Loucy (cell line): ENCODE measurements at regions not wholly inside any gene's neighbourhood (a gene's known extent, or its start where the extent isn't known, plus 50 kb on each side); places are given as distances from the start of the nearest gene placed in this dataset.

Source experiments
- H2AFZ ChIP-seq: fragments of 200-600 bp; sonication (generic); 2 replicates; pipeline ENCODE4 v1.6.0; 2016; ENCODE audit warnings: antibody characterized with exemption, mild to moderate bottlenecking, low read length, moderate library complexity
- H3F3A ChIP-seq: fragments of 200-600 bp; 2 replicates; pipeline ENCODE4 v1.6.0; 2016; ENCODE audit warnings: antibody characterized with exemption, low read depth, mild to moderate bottlenecking
- H3K27me3 ChIP-seq: fragments of 200-600 bp; sonication (generic); 2 replicates; pipeline ENCODE4 v1.6.1; 2014; ENCODE audit warnings: low read length, mild to moderate bottlenecking; ENCODE audit not compliant: insufficient read depth, poor library complexity, severe bottlenecking
- H3K36me3 ChIP-seq: fragments of 200-600 bp; sonication (generic); 2 replicates; pipeline ENCODE4 v1.6.1; 2016; ENCODE audit warnings: low read length; ENCODE audit not compliant: insufficient read depth
- H3K4me1 ChIP-seq: fragments of 200-600 bp; sonication (generic); 2 replicates; pipeline ENCODE4 v1.5.1; 2014; ENCODE audit warnings: low read length, mild to moderate bottlenecking; ENCODE audit not compliant: insufficient read depth, poor library complexity, severe bottlenecking
- H3K4me2 ChIP-seq: fragments of 200-600 bp; sonication (generic); 2 replicates; pipeline ENCODE4 v1.6.0; 2014; ENCODE audit warnings: antibody characterized with exemption, low read length, low read depth, mild to moderate bottlenecking; ENCODE audit not compliant: poor library complexity, severe bottlenecking
- H3K4me3 ChIP-seq: fragments of 200-600 bp; sonication (generic); 2 replicates; pipeline ENCODE4 v1.5.1; 2014; ENCODE audit warnings: low read length, mild to moderate bottlenecking, mixed read lengths; ENCODE audit not compliant: poor library complexity, severe bottlenecking
- H3K79me2 ChIP-seq: fragments of 200-600 bp; sonication (generic); 2 replicates; pipeline ENCODE4 v1.6.1; 2014; ENCODE audit warnings: low read length; ENCODE audit not compliant: insufficient read depth
- H3K9ac ChIP-seq: fragments of 200-600 bp; sonication (generic); 2 replicates; pipeline ENCODE4 v1.6.0; 2014; ENCODE audit warnings: mild to moderate bottlenecking, low read depth, low read length, moderate library complexity; ENCODE audit not compliant: poor library complexity, severe bottlenecking
- H3K9me2 ChIP-seq: fragments of 200-600 bp; sonication (generic); replicated peaks from 2 replicates; pipeline ENCODE4 v1.6.1; 2016; ENCODE audit warnings: low read depth, low read length, mixed read lengths
- H3K9me3 ChIP-seq: fragments of 200-600 bp; sonication (generic); 2 replicates; pipeline ENCODE4 v1.6.1; 2014; ENCODE audit warnings: mild to moderate bottlenecking, antibody characterized with exemption, low read length, low read depth; ENCODE audit not compliant: insufficient read depth
- H4K20me1 ChIP-seq: fragments of 200-600 bp; sonication (generic); 2 replicates; pipeline ENCODE4 v1.6.0; 2014; ENCODE audit warnings: antibody characterized with exemption, low read length, mild to moderate bottlenecking; ENCODE audit not compliant: insufficient read depth, poor library complexity, severe bottlenecking
- CTCF ChIP-seq: fragments of 200-600 bp; sonication (generic); conservative IDR thresholded peaks from 2 replicates; pipeline ENCODE4 v1.5.1; 2014; ENCODE audit warnings: mild to moderate bottlenecking, antibody characterized with exemption, low read length
- EZH2phosphoT487 ChIP-seq: fragments of 200-600 bp; IDR thresholded peaks from 2 replicates; pipeline ENCODE4 v1.6.1; 2018; ENCODE audit warnings: antibody characterized with exemption, mild to moderate bottlenecking, moderate library complexity, borderline replicate concordance

DNA sequence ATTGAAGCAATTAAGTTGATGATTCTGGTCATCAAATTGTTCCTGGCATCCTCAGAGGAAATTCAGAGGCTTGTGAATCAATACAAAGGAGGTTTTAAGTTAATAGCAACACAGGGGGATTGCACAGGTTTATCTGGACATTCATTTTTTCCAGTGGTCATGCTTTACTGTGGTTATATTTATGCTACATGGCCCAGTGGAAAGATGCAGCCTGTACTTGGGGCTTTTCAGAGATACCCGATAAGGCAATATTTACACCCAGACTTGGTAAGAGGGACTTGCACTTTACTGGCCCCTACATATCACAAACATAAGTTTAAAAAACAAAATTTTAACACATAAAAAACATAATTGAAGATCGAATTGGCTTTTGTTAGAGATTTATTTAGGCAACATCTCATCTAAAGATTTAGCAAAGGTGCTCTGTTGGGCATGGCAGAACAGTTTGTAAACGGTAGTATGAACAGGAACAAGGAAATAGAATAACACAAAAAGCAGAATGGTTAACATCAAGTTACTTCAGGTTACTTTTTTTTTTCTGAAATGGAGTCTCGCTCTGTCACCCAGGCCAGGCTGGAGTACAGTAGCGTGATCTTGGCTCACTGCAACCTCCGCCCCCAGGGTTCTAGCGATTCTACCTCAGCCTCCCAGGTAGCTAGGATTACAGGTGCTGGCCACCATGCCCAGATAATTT is 49.7 kb upstream of the GLDC start:
- Histone ChIP-seq H3F3A (no peaks in the 10 kb centered on the region), H3K27me3 (no peaks in the 10 kb centered on the region), H3K9me2 (no peaks in the 10 kb centered on the region), H4K20me1 (no peaks in the 10 kb centered on the region), H3K9ac (no peak overlapping the region), H3K4me3 (no peak overlapping the region), H3K4me1 (peaks cover 2% of the 10 kb centered on the region), H3K36me3 (no peaks in the 10 kb centered on the region), H2AFZ (no peak overlapping the region), H3K79me2 (no peaks in the 10 kb centered on the region), H3K9me3 (no peaks in the 10 kb centered on the region), H3K4me2 (no peak overlapping the region)
- no peak for TF ChIP-seq CTCF
- TF ChIP-seq EZH2phosphoT487, result no peak
